WTC11 (cell line): ENCODE measurements at regions not wholly inside any gene's neighbourhood (a gene's known extent, or its start where the extent isn't known, plus 50 kb on each side); places are given as distances from the start of the nearest gene placed in this dataset.

Experiments used
- ATAC-seq: fragments of 200-7000 bp; cut with Tn5 transposase; 2 replicates; pipeline ENCODE4 v1.10.0; 2021; ENCODE audit warnings: mild to moderate bottlenecking, moderate library complexity
- CTCF ChIA-PET: fragments of 300-600 bp; sonication (Branson Sonifier 250); formaldehyde crosslinking; loops from one replicate; lab custom pipeline; 2021; ENCODE audit warnings: antibody characterized with exemption; lab: Charles Lee
- POLR2A ChIA-PET: fragments of 350-600 bp; sonication (Branson Sonifier 250); formaldehyde crosslinking; loops from one replicate; lab custom pipeline; 2021; ENCODE audit warnings: antibody characterized with exemption; lab: Charles Lee
- DNase-seq: peaks from one replicate; pipeline ENCODE4 v3.0.0; 2021; ENCODE audit warnings: low spot score
- H3K27ac Mint-ChIP-seq: 2 replicates; pipeline ENCODE4 v1.8.0; 2021; ENCODE audit warnings: mixed read lengths
- H3K27me3 Mint-ChIP-seq: 2 replicates; pipeline ENCODE4 v1.8.0; 2021; ENCODE audit warnings: low read depth, mild to moderate bottlenecking, moderate library complexity, mixed read lengths
- H3K36me3 Mint-ChIP-seq: 2 replicates; pipeline ENCODE4 v1.8.0; 2021; ENCODE audit warnings: mixed read lengths
- H3K4me1 Mint-ChIP-seq: 2 replicates; pipeline ENCODE4 v1.8.0; 2022; ENCODE audit warnings: mixed read lengths
- H3K4me3 Mint-ChIP-seq: 2 replicates; pipeline ENCODE4 v1.8.0; 2021; ENCODE audit warnings: mild to moderate bottlenecking, moderate library complexity, mixed read lengths
- H3K9me3 Mint-ChIP-seq: 2 replicates; pipeline ENCODE4 v1.8.0; 2021; ENCODE audit warnings: mixed read lengths
- AFF4 ChIP-seq: sonication (generic); formaldehyde crosslinking; IDR thresholded peaks from 2 replicates; pipeline ENCODE4 v1.8.1; 2023; ENCODE audit warnings: mild to moderate bottlenecking, missing genetic modification reagents, borderline replicate concordance
- CTCF ChIP-seq: fragments of 200-600 bp; IDR thresholded peaks from 2 replicates; pipeline ENCODE4 v1.8.0; 2022; ENCODE audit warnings: antibody characterized with exemption
- ELF4 ChIP-seq: sonication (generic); formaldehyde crosslinking; IDR thresholded peaks from 2 replicates; pipeline ENCODE4 v1.8.1; 2022; ENCODE audit warnings: low read depth, mild to moderate bottlenecking, moderate library complexity, missing genetic modification reagents
- FOXP1 ChIP-seq: sonication (generic); formaldehyde crosslinking; IDR thresholded peaks from 2 replicates; pipeline ENCODE4 v1.8.0; 2022; ENCODE audit warnings: missing genetic modification reagents, mild to moderate bottlenecking, moderate library complexity, borderline replicate concordance
- GRHL2 ChIP-seq: fragments of 250-450 bp; sonication (Bioruptor Pico); IDR thresholded peaks from 2 replicates; pipeline ENCODE4 v1.8.0; 2022; ENCODE audit warnings: mild to moderate bottlenecking, moderate library complexity; ENCODE audit not compliant: insufficient replicate concordance, severe bottlenecking
- GTF2I ChIP-seq: fragments of 250-450 bp; sonication (Bioruptor Pico); conservative IDR thresholded peaks from 2 replicates; pipeline ENCODE4 v1.4.0; 2021; ENCODE audit warnings: mild to moderate bottlenecking
- JAZF1 ChIP-seq: fragments of 250-450 bp; sonication (Bioruptor Pico); IDR thresholded peaks from 2 replicates; pipeline ENCODE4 v1.9.0; 2021; ENCODE audit warnings: moderate library complexity, mild to moderate bottlenecking, inconsistent platforms
- MAX ChIP-seq: sonication (generic); formaldehyde crosslinking; IDR thresholded peaks from 2 replicates; pipeline ENCODE4 v1.8.0; 2022; ENCODE audit warnings: mild to moderate bottlenecking, missing genetic modification reagents
- MLX ChIP-seq: sonication (generic); formaldehyde crosslinking; IDR thresholded peaks from 2 replicates; pipeline ENCODE4 v1.8.1; 2023; ENCODE audit warnings: mild to moderate bottlenecking, missing genetic modification reagents, moderate library complexity
- MXD4 ChIP-seq: fragments of 250-450 bp; sonication (Bioruptor Pico); IDR thresholded peaks from 2 replicates; pipeline ENCODE4 v1.8.0; 2021; ENCODE audit warnings: mild to moderate bottlenecking, moderate library complexity, borderline replicate concordance
- NFYB ChIP-seq: sonication (generic); formaldehyde crosslinking; conservative IDR thresholded peaks from 2 replicates; pipeline ENCODE4 v1.8.0; 2022; ENCODE audit warnings: low read depth, missing genetic modification reagents
- NR3C1 ChIP-seq: sonication (generic); formaldehyde crosslinking; conservative IDR thresholded peaks from 2 replicates; pipeline ENCODE4 v1.8.1; 2023; ENCODE audit warnings: low read depth, mild to moderate bottlenecking, missing genetic modification reagents
- OVOL2 ChIP-seq: fragments of 250-450 bp; sonication (Bioruptor Pico); IDR thresholded peaks from 2 replicates; pipeline ENCODE4 v1.9.0; 2021; ENCODE audit warnings: mild to moderate bottlenecking, borderline replicate concordance
- PRRX2 ChIP-seq: fragments of 250-450 bp; sonication (Bioruptor Pico); IDR thresholded peaks from 2 replicates; pipeline ENCODE4 v1.8.0; 2021; ENCODE audit warnings: mild to moderate bottlenecking
- RELA ChIP-seq: sonication (generic); formaldehyde crosslinking; IDR thresholded peaks from 2 replicates; pipeline ENCODE4 v1.8.1; 2022; ENCODE audit warnings: missing genetic modification reagents, mild to moderate bottlenecking, borderline replicate concordance
- SP1 ChIP-seq: sonication (generic); formaldehyde crosslinking; conservative IDR thresholded peaks from 2 replicates; pipeline ENCODE4 v1.8.1; 2022; ENCODE audit warnings: missing genetic modification reagents
- USF1 ChIP-seq: sonication (generic); formaldehyde crosslinking; IDR thresholded peaks from 2 replicates; pipeline ENCODE4 v1.8.0; 2022; ENCODE audit warnings: mild to moderate bottlenecking, missing genetic modification reagents
- ZNF263 ChIP-seq: sonication (generic); formaldehyde crosslinking; IDR thresholded peaks from 2 replicates; pipeline ENCODE4 v1.8.1; 2022; ENCODE audit warnings: low read depth, mild to moderate bottlenecking, moderate library complexity, missing genetic modification reagents
- ZNF671 ChIP-seq: fragments of 250-450 bp; sonication (Bioruptor Pico); IDR thresholded peaks from 2 replicates; pipeline ENCODE4 v1.8.0; 2021; ENCODE audit warnings: mild to moderate bottlenecking

- H3K36me3 Mint-ChIP-seq: no peaks in the 10 kb centered on the region
- DNase-seq (no peak), ATAC-seq (no peak)
- ChIA-PET CTCF (no interaction called here), POLR2A (no interaction called here)
- no peak for TF ChIP-seq JAZF1
- TF ChIP-seq ZNF671: no peak
- TF ChIP-seq GTF2I: no peak
- TF ChIP-seq FOXP1 (CRISPR knock-in tag): no peak
- TF ChIP-seq AFF4 (CRISPR knock-in tag): no peak
- no peak for TF ChIP-seq ELF4 (CRISPR knock-in tag)
- TF ChIP-seq MAX: no peak
- no peak for TF ChIP-seq GRHL2 (CRISPR knock-in tag)
- no peak for TF ChIP-seq SP1 (CRISPR knock-in tag)
- no peak overlapping the region for H3K27ac Mint-ChIP-seq
- H3K9me3 Mint-ChIP-seq: no peaks in the 10 kb centered on the region
- H3K27me3 Mint-ChIP-seq: no peaks in the 10 kb centered on the region
- no peaks in the 10 kb centered on the region for H3K4me1 Mint-ChIP-seq
- no peak overlapping the region for H3K4me3 Mint-ChIP-seq
These were observed 56.0 kb upstream of the ACSS3 start for GRCh38 chr12:81021834-81022233.

GRCh38 chr12:81021131-81021748 lies 56.6 kb upstream of the ACSS3 start:
- no peak for DNase-seq
- no peaks in the 10 kb centered on the region for H3K36me3 Mint-ChIP-seq
- no peaks in the 10 kb centered on the region for H3K27me3 Mint-ChIP-seq
- no peak overlapping the region for H3K4me3 Mint-ChIP-seq
- no peaks in the 10 kb centered on the region for H3K9me3 Mint-ChIP-seq
- POLR2A ChIA-PET: no interaction called here
- CTCF ChIA-PET: no interaction called here
- TF ChIP-seq OVOL2 (CRISPR knock-in tag): no peak
- no peak for TF ChIP-seq USF1 (CRISPR knock-in tag)
- no peak for TF ChIP-seq CTCF
- TF ChIP-seq ZNF263 (CRISPR knock-in tag): no peak
- no peak for TF ChIP-seq MXD4 (CRISPR knock-in tag)
- no peak for TF ChIP-seq FOXP1 (CRISPR knock-in tag)
- TF ChIP-seq PRRX2: no peak
- TF ChIP-seq AFF4 (CRISPR knock-in tag): no peak
- no peak for TF ChIP-seq NR3C1 (CRISPR knock-in tag)
- TF ChIP-seq MLX (CRISPR knock-in tag): no peak
- TF ChIP-seq NFYB (CRISPR knock-in tag): no peak
- TF ChIP-seq RELA: no peak
- TF ChIP-seq, all 79 proteins: peak for 0
- no peak overlapping the region for H3K27ac Mint-ChIP-seq
- no peaks in the 10 kb centered on the region for H3K4me1 Mint-ChIP-seq
- ATAC-seq: no peak
